GM18868 (cell line): ENCODE measurements at regions not wholly inside any gene's neighbourhood (a gene's known extent, or its start where the extent isn't known, plus 50 kb on each side); places are given as distances from the start of the nearest gene placed in this dataset.

Experiments used
- ATAC-seq: cut with Tn5 transposase; IDR thresholded peaks from one replicate; pipeline ENCODE4 v1.9.1; 2021; ENCODE audit warnings: mild to moderate bottlenecking, moderate library complexity; ENCODE audit not compliant: unreplicated experiment

DNA sequence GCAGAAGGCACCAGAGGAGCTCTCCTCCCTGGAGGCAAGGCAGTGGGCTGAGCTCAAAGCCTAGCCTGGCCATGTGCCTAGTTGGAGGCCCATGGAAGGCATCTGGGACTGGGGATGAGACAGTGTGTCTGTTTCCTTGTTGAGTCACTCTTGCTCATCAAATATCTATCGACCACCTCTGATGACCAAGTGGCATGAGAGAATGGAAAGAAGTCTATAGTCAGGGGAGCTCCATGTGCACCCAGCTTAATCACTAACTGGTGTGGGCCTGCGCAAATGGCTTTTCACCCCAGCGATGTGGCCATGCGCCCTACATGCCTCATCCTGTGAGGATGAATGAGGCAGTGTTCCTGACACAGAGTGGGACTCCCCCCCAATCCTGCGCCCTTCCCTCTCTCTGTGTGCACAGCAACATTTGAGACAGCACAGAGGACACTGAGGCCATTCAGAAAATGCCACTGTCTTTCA lies 229.9 kb downstream of the RPS24 start:
- no peak for ATAC-seq

GRCh38 chr10:78264361-78264760 lies 230.7 kb downstream of the RPS24 start:
- ATAC-seq = no peak

DNA sequence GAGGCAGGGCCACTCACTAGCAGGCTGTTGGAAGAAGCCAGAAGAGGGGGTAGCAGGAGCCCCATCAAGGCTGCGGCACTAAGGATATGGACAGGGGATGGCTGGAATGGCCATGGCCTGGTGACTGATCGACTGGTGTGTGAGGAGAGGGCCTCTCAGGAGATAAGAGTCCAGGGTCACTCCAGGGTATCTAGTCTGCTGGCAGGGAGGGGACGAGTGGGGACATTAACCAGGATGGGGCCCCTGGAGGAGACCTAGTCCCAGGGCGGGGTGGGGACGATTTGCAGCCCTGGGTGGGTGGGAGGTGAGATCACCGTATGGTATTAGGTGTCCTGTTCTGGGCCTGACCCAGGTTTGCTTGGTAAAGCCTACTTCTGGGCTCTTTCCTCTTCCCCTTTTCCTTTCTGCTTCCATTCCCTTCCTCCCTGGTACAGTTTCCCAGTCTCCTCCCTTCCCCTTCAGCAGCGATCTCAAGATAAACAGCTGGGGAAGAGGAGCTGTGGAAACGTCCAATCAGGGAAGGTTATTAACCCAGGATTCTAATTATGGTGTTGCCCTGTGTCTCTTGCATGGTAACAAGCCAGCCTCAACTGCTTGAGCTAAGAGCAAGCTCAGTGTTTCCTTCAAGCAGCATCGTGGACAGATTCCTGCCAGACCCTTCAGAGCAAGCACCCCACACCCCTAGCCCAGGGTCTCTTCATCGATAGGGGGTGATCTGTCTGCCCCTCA lies 233.2 kb downstream of the RPS24 start:
- ATAC-seq = no peak

- ATAC-seq = no peak
These were observed 233.9 kb downstream of the RPS24 start for GRCh38 chr10:78267598-78267997.

DNA sequence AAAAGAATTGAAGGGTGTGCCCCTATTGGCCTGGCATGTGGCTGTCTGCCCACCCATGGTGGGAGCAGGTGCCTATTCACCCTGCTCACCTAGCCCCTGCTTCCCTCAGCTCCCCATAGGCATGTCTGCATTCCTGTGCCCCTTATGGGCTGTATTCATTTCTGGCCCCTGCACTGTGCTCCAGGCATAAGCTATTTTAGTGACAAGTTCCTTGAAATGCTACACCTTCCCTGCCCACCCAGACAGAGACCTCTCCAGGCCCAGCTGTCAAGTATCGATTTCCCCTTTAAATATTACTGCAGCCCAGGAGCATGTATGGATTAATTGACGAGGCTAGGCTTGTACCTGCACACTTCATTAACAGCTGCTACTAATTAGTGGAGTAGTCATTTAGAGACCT lies 235.4 kb downstream of the RPS24 start:
- ATAC-seq = no peak

DNA sequence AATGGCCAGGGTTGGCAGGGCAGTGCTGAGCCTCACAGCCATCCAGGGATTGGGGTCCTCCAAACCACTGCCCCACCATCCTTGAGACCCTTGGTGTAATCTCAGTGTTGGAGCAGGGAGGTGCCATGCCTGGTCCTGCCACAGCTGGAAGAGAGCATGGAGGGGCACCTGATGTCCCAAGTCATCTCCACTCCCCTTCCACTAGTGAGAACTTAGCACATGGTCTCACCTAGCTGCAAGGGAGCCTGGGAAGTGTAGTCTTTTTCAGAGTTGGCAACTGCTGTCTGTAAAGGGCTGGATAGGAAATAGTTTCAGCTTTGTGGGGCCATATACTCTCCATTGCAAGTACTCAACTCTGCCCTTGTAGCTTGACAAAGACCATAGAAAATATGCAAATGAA lies 238.7 kb downstream of the RPS24 start:
- no peak for ATAC-seq

- ATAC-seq = no peak
These were observed 240.8 kb downstream of the RPS24 start for GRCh38 chr10:78274491-78274890.

GRCh38 chr10:78276139-78276538 lies 242.5 kb downstream of the RPS24 start:
- ATAC-seq = no peak

- no peak for ATAC-seq
These were observed 243.8 kb downstream of the RPS24 start for GRCh38 chr10:78277314-78278057.

DNA sequence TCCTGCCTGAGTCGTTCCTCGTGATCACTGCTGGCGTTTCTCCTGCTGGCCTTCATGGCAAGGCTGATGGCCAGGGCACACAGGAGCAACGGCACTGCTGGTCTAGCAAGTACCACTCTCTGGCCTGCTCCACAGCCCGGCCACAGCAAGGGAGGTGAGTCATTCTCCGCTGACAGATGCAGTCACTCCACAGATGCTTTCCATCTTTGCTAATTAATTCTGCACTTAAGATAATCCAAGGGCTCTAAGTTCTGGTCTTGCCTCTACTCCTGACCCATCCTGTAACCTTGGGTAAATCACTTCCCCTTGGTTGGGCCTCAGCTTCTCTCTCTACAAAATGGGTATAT lies 244.4 kb downstream of the RPS24 start:
- ATAC-seq = no peak

DNA sequence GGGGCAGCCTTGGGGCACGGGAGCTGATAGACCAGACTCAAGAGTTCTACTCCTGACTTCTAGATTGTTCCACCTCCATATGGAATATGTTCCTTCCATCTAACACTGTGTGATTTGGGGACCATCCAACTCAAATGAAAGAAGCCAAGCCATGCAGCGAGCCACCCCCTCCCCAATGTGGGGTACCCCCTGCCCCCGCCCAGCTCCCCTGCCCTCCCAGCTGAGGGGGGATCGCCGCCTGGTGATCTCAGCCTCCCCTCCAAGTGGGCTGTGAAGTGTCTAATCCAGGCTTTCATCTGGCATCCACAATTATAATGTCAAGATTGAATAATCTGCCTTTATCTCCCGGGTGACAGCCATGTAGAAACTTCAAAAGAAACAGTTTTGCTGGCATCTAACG lies 246.1 kb downstream of the RPS24 start:
- no peak for ATAC-seq

DNA sequence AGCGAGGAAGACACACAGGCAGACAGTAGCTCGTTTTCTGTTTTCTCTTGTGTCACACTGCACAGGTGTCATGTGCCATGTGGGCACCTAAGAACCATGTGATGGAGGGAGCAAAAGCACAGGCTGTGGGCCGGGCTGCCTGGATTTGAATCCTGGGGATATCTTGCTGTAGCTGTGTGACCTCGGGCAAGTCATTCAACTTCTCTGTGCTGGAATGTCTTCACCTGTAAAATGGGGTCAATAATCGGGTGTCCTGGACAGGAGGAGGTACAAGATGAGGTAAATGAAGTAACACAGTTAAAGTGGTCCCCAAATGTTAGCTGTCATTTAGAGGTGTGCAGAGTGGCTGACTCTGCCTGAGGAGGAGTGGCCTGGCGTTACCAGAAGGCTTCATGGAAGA lies 246.9 kb downstream of the RPS24 start:
- no peak for ATAC-seq

DNA sequence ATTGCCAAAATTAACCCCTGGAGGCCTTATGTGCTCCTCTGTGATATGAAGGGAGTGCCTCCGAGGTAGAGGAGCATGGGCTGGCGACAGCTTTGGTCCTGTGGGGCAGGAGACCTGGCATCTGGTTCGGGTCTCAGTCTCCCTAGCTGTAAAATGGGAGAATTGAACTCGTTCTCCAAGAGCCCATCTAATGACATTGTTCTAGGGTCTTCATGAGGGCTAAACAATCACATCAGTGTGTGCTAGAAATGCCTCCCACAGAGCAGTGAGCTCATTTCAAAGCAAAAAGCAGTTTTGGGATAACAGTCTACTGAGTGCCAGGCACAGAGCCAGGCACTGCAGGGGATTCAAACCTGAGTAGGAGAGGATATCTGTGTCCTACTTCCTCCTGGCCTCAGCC lies 248.0 kb downstream of the RPS24 start:
- ATAC-seq = no peak

DNA sequence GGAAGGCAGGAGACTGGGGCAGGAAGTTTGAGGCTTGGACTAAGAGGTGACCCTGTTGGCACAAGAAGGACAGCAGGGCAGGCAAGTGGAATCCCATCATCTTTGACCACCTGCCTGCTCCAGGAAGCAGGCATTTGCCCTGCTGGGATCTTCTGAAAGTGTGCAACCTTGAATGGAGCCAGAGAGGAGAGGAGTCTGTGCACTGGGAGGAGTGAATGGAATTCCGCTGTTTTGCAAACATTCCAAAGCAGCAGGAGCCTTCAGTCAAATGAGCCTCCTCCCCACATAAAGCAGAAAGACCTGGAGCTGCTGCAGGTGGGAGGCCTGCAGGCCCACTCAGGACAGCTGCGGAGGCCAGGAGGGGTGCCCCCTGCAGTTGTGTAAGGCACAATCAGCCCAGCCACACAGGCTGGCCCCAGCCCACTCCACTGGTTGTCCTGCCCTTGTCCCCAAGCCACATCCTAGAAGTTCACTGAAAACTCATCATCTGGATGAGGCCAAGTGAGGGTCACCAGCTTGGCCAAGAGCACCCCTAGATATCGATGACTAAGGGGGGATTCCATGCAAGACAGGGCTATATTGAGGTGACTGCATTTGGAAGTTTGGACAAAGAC lies 249.5 kb downstream of the RPS24 start:
- no peak for ATAC-seq

GRCh38 chr10:78284381-78284780 lies 250.7 kb downstream of the RPS24 start:
- no peak for ATAC-seq

DNA sequence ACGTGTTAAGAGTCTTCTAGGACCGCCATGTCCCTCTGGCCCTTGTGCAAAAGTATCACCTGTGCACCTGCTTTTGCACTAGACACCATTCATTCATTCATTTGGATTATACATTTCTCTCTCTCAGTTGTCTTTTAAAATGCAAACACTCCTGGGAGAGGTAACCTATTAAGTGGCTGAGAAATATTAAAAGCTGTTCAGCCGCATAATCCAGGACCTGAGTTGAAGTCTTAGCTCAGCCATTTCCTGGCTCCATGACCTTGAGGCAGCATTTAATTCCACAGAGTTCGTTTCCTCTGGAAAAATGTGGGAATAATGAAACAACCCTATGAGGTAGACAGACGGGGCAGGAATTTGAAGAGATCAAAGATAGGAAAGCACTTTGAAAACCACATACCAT lies 251.6 kb downstream of the RPS24 start:
- no peak for ATAC-seq

GRCh38 chr10:78286186-78286585 lies 252.5 kb downstream of the RPS24 start:
- ATAC-seq = no peak

DNA sequence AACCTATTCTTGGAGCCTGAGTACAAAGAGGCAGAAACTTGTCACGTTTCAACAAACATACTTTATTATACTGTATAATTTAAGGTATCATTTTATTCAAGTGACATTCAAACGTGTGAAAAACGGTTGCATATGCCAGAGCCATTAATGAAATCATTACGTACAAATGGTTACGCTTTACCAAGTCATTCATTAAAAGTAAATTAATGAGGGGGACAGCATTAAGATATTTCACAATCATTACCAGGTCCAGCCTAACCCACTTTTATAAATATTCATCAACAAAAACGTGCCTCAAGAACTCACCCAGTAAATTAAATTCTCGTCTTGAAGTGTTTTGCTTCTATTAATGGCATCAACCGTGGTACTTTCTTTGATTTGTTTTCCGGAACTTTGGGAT lies 253.0 kb downstream of the RPS24 start:
- no peak for ATAC-seq

- ATAC-seq = no peak
These were observed 254.0 kb downstream of the RPS24 start for GRCh38 chr10:78287618-78288017.

GRCh38 chr10:78288663-78289062 lies 255.0 kb downstream of the RPS24 start:
- ATAC-seq = no peak

DNA sequence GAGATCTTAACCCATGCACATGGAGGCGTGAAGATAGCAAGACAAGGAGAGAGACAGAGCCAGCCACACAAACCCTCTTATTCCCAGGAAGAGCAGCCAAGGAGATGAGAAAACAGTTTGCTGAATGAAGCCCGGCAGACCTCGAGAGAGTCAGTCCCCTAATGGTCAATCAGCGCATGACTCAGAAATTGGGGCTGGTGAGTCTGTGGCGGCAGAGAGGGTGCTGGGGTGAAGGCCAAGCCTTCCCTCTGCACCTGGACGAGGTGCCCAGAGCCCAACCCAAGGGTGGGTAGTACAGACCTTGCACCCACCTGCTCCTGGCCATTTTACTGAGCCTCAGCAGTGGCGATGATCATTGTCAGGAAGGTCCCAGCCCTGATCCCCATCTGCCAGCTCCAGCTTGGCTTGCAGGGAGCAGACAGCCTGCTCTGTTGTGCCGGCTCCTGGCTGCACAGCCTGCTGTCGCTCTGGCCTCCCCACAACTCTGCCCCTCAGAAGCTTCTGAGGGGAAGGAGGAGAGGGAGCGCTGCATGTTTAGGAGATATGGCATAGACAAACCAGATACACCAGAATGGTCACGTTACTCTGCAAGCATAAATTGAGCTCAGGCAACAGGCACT lies 256.6 kb downstream of the RPS24 start:
- no peak for ATAC-seq

DNA sequence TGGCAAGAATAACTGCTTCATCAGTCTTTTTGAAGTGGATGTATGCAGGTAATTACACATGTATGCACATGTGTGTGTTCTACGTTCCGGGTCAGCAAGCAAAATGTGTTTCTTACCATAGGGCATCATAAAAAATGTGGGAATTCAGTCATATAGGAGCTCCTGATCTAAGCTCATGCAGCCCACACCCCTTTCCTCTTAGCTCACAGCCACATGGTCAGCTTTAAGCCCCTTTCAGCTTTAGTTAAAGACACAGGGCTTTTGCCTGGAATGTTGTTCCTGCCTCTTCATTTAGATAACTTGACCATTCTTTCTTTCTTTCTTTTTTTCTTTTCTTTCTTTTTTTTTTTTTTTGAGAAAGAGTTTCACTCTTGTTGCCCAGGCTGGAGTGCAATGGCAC lies 258.1 kb downstream of the RPS24 start:
- ATAC-seq = no peak
